ENCODE measurements at regions not wholly inside any gene's neighbourhood (a gene's known extent, or its start where the extent isn't known, plus 50 kb on each side); places are given as distances from the start of the nearest gene placed in this dataset.

GRCh38 chr9:80635065-80635464 lies 1054.3 kb downstream of the TLE1 start:
- TF ChIP-seq CTCF (conservative IDR thresholded peaks at IDR 0.05) (no peak), ZFX (IDR thresholded peaks at IDR 0.05) (no peak)
- H3K27ac ChIP-seq: no peak overlapping the region

GRCh38 chr9:80632041-80632440 lies 1057.3 kb downstream of the TLE1 start:
- H3K27ac ChIP-seq: no peak overlapping the region
- TF ChIP-seq ZFX (IDR thresholded peaks at IDR 0.05) (no peak), CTCF (conservative IDR thresholded peaks at IDR 0.05) (no peak)

GRCh38 chr9:80622508-80622907 lies 1050.7 kb downstream of the TLE4 start:
- TF ChIP-seq ZFX (IDR thresholded peaks at IDR 0.05): no peak
- no peak overlapping the region for H3K27ac ChIP-seq

GRCh38 chr9:80619356-80619755 lies 1047.6 kb downstream of the TLE4 start:
- H3K27ac ChIP-seq: no peak overlapping the region
- no peak for TF ChIP-seq ZFX (IDR thresholded peaks at IDR 0.05)
- TF ChIP-seq CTCF (conservative IDR thresholded peaks at IDR 0.05): no peak

- no peak overlapping the region for H3K27ac ChIP-seq
- no peak for TF ChIP-seq CTCF (conservative IDR thresholded peaks at IDR 0.05)
- no peak for TF ChIP-seq ZFX (IDR thresholded peaks at IDR 0.05)
Measured at GRCh38 chr9:80615964-80616363, 1044.2 kb downstream of the TLE4 start.

- H3K27ac ChIP-seq: no peak overlapping the region
- TF ChIP-seq CTCF (conservative IDR thresholded peaks at IDR 0.05): no peak
- TF ChIP-seq ZFX (IDR thresholded peaks at IDR 0.05): no peak
Measured at GRCh38 chr9:80605793-80606192, 1034.0 kb downstream of the TLE4 start.

- peak; percentile 69 for TF ChIP-seq CTCF (conservative IDR thresholded peaks at IDR 0.05)
- TF ChIP-seq ZFX (IDR thresholded peaks at IDR 0.05): no peak
- no peak overlapping the region for H3K27ac ChIP-seq
Measured at GRCh38 chr9:80605129-80605528, 1033.4 kb downstream of the TLE4 start.

GRCh38 chr9:80602291-80602690 lies 1030.5 kb downstream of the TLE4 start:
- TF ChIP-seq CTCF (conservative IDR thresholded peaks at IDR 0.05) (no peak), ZFX (IDR thresholded peaks at IDR 0.05) (no peak)
- H3K27ac ChIP-seq: peak overlapping the region; percentile 17; the same call in 1 of the 2 replicates

Data from C4-2B (cell line).